Thymus (tissue), 11 donors: ENCODE measurements at regions not wholly inside any gene's neighbourhood (a gene's known extent, or its start where the extent isn't known, plus 50 kb on each side); places are given as distances from the start of the nearest gene placed in this dataset.

Source experiments
- DNase-seq, 9 donors: peaks; one replicate each; pipeline ENCODE4 v3.0.0-alpha.2; 2013; ENCODE audit warnings: low spot score in 9 of 9, low read depth in 6 of 9, missing footprints in 1 of 9
- H3K27ac ChIP-seq, 2 donors: one replicate each; pipeline ENCODE4 v1.5.1; 2013; ENCODE audit warnings: control low read depth in 1 of 2, low read depth in 1 of 2, low read length in 1 of 2, mild to moderate bottlenecking in 1 of 2, moderate library complexity in 1 of 2
- H3K27me3 ChIP-seq, 2 donors: one replicate each; pipeline ENCODE4 v1.5.1; 2013; ENCODE audit warnings: low read length in 1 of 2; ENCODE audit not compliant: control insufficient read depth in 2 of 2, insufficient read depth in 1 of 2
- H3K36me3 ChIP-seq, 2 donors: one replicate each; pipeline ENCODE4 v1.5.1; 2013; ENCODE audit warnings: low read length in 1 of 2, mild to moderate bottlenecking in 1 of 2, moderate library complexity in 1 of 2; ENCODE audit not compliant: control insufficient read depth in 2 of 2, insufficient read depth in 2 of 2
- H3K4me1 ChIP-seq, 2 donors: one replicate each; pipeline ENCODE4 v1.5.1; 2013; ENCODE audit warnings: low read length in 2 of 2; ENCODE audit not compliant: control insufficient read depth in 2 of 2, insufficient read depth in 2 of 2
- H3K4me3 ChIP-seq, 2 donors: one replicate each; pipeline ENCODE4 v1.5.1; 2013; ENCODE audit warnings: low read length in 2 of 2, control low read depth in 1 of 2, mild to moderate bottlenecking in 1 of 2
- H3K9me3 ChIP-seq, 2 donors: one replicate each; pipeline ENCODE4 v1.5.1; 2013; ENCODE audit warnings: low read length in 1 of 2, mild to moderate bottlenecking in 1 of 2; ENCODE audit not compliant: control insufficient read depth in 2 of 2, insufficient read depth in 1 of 2
- WGBS: extraction: QIAGEN DNeasy Blood & Tissue Kit; methylation state at CpG from one replicate; pipeline ENCODE4 v1.1.7; 2013; 5-methylcytosine and 5-hydroxymethylcytosine counted together
- donor health status: healthy.

DNA sequence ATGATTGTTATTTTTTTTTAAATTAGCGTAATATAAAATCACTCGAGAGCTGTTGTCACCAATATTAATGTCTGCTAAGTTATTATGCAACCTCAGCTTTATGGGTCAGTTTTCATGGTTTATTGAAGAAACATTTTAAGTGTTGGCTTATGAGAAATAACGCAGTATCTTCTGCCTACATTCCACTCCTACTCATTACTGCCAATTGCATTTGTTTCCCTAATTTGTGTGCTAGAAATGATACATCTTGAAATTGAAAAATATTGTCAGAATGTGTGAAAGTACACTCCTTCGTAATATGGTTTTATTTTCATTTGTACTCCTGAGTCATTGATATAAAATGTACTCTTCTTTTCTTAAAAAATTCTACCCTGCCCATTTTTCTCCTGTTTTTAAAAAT lies 333.3 kb upstream of the HSF2 start:
- H3K36me3 ChIP-seq: no peaks in the 10 kb centered on the region
- H3K9me3 ChIP-seq: no peaks in the 10 kb centered on the region
- no peak for DNase-seq
- no peak overlapping the region for H3K27ac ChIP-seq
- no peak overlapping the region for H3K4me3 ChIP-seq
- WGBS: 94% methylated on average over 4 of the region's 4 CpGs
- H3K4me1 ChIP-seq: no peaks in the 10 kb centered on the region
- no peaks in the 10 kb centered on the region for H3K27me3 ChIP-seq

DNA sequence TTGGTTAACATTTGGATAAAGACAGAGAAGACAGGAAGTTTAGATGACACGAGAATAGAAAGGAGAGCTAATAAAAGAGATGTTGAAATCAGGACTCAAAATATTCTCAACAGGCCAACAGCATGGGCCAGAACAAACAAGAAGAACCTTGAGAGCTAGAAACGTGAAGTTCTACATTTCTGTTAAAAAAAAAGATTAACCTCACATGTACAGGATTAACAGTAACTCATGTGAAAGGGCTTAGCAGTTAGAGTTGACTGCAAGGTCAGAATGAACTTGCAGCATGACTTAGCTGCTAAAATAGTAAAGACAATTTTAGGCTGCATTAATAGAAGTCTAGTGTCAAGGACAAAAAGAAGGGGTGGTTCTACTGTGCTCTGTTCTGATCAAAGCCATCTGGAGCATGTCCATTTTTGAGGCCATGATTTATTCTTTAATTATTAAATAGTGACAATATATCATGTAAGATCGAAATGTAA lies 331.1 kb upstream of the HSF2 start:
- Histone ChIP-seq H3K9me3 (no peaks in the 10 kb centered on the region), H3K4me3 (no peak overlapping the region), H3K27me3 (no peaks in the 10 kb centered on the region), H3K4me1 (no peaks in the 10 kb centered on the region), H3K36me3 (no peaks in the 10 kb centered on the region), H3K27ac (no peak overlapping the region)
- no peak for DNase-seq
- 58% methylated on average over 3 of the region's 3 CpGs for WGBS

DNA sequence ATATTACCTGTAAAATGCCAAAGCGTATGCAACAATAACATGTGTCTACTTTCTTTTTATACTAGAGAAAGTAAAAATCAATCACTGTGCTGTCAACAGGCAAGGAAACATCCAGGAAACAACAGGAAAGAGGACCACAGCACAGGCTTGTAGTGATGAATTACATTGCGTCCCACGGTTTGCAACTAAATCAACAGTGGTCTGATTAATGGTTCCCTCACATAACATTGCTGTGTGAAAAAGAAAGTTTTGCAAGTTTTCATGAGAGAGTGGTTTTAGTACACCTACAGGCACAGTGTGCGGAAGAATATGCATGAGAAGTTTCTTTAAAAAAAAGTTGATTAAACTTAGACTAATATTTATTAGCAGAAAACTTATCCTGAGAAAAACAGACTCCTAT lies 329.5 kb upstream of the HSF2 start:
- Histone ChIP-seq H3K9me3 (no peaks in the 10 kb centered on the region), H3K27ac (no peak overlapping the region), H3K27me3 (no peaks in the 10 kb centered on the region), H3K4me3 (no peak overlapping the region), H3K36me3 (no peaks in the 10 kb centered on the region), H3K4me1 (no peaks in the 10 kb centered on the region)
- DNase-seq: no peak
- 69% methylated on average over 4 of the region's 4 CpGs for WGBS

DNA sequence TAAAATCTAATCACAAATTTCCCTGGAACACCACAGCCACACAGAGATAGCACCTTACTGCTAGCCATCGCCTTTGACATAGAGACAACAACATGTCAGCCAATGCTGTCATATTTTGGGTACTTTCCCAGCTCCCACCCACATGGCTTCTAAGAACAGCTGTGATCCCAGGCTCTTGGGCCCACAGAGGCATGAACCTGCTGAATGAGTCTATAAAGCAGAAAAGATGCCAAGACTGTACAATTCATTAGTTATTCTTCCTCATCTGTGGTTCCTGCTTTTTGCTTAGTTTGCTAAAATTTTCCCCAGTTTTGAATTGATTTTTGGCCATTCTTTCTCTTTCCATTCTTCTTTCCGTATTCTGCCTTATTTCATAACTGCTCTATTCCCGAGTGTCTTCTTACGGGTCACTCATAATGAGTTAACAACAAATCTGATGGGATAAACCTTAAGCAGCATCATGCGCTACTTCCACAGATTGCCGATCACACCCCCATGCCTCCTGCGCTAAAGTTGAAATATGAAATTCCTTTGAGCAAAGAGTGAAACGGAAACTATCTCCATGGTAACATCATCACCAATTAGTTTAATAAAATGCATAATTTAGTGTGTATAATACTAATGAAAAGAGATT lies 327.3 kb upstream of the HSF2 start:
- no peaks in the 10 kb centered on the region for H3K36me3 ChIP-seq
- H3K9me3 ChIP-seq: no peaks in the 10 kb centered on the region
- H3K27me3 ChIP-seq: no peaks in the 10 kb centered on the region
- no peak overlapping the region for H3K4me3 ChIP-seq
- DNase-seq: no peak
- no peak overlapping the region for H3K27ac ChIP-seq
- no peaks in the 10 kb centered on the region for H3K4me1 ChIP-seq
- WGBS: 90% methylated on average over 8 of the region's 8 CpGs

DNA sequence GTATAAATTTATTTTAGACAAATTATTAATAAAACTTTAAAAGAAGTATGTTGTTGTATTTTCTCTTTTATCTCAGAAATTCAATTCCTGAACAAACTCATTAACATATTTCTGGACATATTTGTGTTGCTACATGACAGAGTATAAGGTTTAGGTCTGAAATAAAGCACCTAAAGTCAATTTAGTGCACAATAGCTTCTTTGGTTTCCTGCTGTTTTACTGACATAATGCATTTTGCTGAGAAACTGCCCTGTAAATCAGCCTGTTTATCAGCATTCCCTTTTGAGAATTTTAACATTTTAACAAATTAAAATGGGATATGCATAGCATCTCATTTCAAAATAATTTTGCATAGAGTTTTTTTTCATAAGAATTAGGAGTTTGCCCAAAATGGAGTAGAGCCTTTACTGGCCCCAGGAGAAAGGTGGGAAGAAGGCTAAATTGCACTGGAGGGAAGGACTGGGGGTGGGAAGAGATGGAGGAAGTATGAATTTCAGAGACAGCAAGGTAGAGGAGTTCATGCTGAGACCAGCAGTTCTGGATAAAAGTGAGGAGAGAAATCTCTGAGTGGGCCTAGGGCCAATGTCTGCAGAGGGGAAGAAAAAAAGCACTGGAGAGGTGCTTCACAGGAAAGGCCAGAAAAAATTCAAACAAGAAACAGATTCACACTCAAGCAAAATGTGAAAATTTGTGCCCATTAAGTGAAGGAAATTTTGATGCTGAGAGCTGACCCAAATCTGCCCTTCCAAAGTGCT lies 324.2 kb upstream of the HSF2 start:
- Histone ChIP-seq H3K4me3 (no peak overlapping the region), H3K4me1 (no peaks in the 10 kb centered on the region), H3K36me3 (no peaks in the 10 kb centered on the region), H3K27me3 (no peaks in the 10 kb centered on the region), H3K9me3 (no peaks in the 10 kb centered on the region), H3K27ac (no peak overlapping the region)
- no peak for DNase-seq

DNA sequence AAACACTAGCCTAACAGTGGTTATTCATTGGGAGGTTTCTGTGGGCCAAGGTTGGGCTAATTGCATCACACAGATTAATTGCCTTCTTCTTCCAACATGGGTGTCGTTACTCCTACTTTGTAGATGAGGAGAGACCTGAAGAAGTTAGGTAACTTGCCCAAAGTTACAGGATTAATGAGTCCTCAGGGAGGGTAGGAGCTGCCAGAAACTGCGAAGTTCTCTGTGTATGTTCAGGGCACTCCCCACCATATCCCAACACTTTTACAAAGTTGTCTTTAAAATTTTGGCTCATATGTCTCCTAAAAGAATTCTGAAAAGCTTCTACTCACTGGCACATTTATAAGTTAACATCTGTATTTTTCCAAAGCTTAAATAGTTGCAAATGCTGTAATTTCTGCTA lies 323.5 kb upstream of the HSF2 start:
- no peak overlapping the region for H3K4me3 ChIP-seq
- H3K36me3 ChIP-seq: no peaks in the 10 kb centered on the region
- WGBS: 87% methylated on average over 2 of the region's 2 CpGs
- no peak overlapping the region for H3K27ac ChIP-seq
- H3K9me3 ChIP-seq: no peaks in the 10 kb centered on the region
- H3K4me1 ChIP-seq: no peaks in the 10 kb centered on the region
- no peak for DNase-seq
- no peaks in the 10 kb centered on the region for H3K27me3 ChIP-seq

DNA sequence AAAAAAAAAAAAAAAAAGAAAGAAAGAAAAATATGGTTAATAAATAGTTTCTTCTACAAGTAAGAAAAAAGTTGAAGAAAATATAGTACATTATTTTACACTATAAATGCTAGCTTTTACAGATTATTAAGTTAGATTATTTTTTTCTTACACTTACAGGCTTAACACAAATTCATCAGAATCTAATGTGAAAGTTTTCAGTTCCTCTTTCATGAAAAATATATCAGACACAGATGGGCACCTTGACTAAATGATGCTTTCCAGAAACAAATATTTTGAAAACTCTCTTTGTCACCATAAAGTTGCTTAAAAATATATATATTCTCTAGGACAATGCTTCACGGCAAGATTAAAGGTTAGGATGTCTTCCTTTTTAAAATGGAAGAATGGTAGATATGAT lies 321.8 kb upstream of the HSF2 start:
- no peak overlapping the region for H3K4me3 ChIP-seq
- 96% methylated on average over 1 of the region's 1 CpG for WGBS
- H3K4me1 ChIP-seq: no peaks in the 10 kb centered on the region
- no peaks in the 10 kb centered on the region for H3K27me3 ChIP-seq
- H3K9me3 ChIP-seq: no peaks in the 10 kb centered on the region
- no peak for DNase-seq
- H3K36me3 ChIP-seq: no peaks in the 10 kb centered on the region
- no peak overlapping the region for H3K27ac ChIP-seq

DNA sequence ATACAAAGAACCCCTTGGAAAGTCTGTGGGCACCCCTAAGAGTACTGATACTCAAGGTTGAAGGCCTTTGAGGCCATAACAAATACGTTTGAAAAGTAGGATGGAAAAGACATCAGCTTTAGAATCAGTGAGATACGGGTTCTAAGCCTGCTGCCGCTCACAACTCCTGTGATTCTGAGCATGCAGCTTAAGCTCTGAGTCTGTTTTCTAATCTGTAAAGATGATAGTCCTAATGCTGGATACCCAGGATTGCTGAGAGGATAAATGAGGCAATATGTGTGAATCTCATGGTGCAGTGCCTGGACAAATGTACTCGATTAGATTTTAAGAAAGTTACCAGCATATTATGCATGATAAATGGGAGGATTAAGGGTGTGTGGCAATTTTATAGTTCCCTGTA lies 321.0 kb upstream of the HSF2 start:
- no peak overlapping the region for H3K27ac ChIP-seq
- H3K36me3 ChIP-seq: no peaks in the 10 kb centered on the region
- 88% methylated on average over 4 of the region's 4 CpGs for WGBS

DNA sequence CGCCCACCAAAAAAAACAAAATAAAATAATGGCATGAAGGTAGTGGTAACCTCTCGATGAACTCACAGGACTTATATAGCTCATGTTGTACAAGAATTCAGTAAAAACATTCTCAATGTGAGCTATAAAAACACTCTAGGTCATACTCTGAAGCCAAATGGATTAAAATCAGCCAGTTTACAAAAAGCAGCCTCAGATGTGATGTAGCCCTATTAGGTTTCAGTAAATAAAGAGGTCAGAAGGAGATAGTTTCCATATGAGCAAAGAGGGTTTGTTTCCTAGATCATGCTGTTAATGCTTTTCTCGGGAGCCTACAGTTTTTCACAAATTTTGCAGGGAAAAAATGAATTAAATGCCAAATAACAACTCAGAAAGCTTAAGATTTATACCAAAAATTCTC lies 319.5 kb upstream of the HSF2 start:
- H3K36me3 ChIP-seq: no peaks in the 10 kb centered on the region
- 85% methylated on average over 3 of the region's 3 CpGs for whole genome bisulfite sequencing
- DNase-seq: no peak
- H3K4me3 ChIP-seq: no peak overlapping the region
- H3K4me1 ChIP-seq: no peaks in the 10 kb centered on the region
- H3K27ac ChIP-seq: no peak overlapping the region
- no peaks in the 10 kb centered on the region for H3K27me3 ChIP-seq
- H3K9me3 ChIP-seq: no peaks in the 10 kb centered on the region

More for the DNA sequence above, 321.0 kb upstream of the HSF2 start:
- no peak for DNase-seq
- Histone ChIP-seq H3K4me1 (no peaks in the 10 kb centered on the region), H3K9me3 (no peaks in the 10 kb centered on the region), H3K27me3 (no peaks in the 10 kb centered on the region), H3K4me3 (no peak overlapping the region)
